Stomach (tissue), 8 donors: ENCODE measurements at regions not wholly inside any gene's neighbourhood (a gene's known extent, or its start where the extent isn't known, plus 50 kb on each side); places are given as distances from the start of the nearest gene placed in this dataset.

Experiments used
- DNase-seq, 2 donors: peaks; one replicate each; pipeline versions ENCODE4 v3.0.0 to v3.0.0-alpha.2; 2013 to 2019
- H3K27ac ChIP-seq, 5 donors: fragments of 200-600 bp in 4 of 5; sonication (generic) in 4 of 5; one replicate each; pipeline ENCODE4 v1.5.1; 2013 to 2019; ENCODE audit warnings: mild to moderate bottlenecking in 1 of 5, moderate library complexity in 1 of 5
- H3K27me3 ChIP-seq, 3 donors: fragments of 200-600 bp; sonication (generic); one replicate each; pipeline ENCODE4 v1.5.1; 2017 to 2019; ENCODE audit warnings: mixed run types in 1 of 3
- H3K36me3 ChIP-seq, 4 donors: fragments of 200-600 bp; sonication (generic); 1 replicate in 3 of 4; 2 replicates in 1 of 4; pipeline ENCODE4 v1.5.1; 2016 to 2019
- H3K4me1 ChIP-seq, 4 donors: fragments of 200-600 bp; sonication (generic); one replicate each; pipeline ENCODE4 v1.5.1; 2016 to 2019
- H3K4me3 ChIP-seq, 4 donors: fragments of 200-600 bp; sonication (generic) in 3 of 4; one replicate each; pipeline ENCODE4 v1.5.1; 2016 to 2019; ENCODE audit warnings: mild to moderate bottlenecking in 1 of 4
- H3K9me3 ChIP-seq, 4 donors: fragments of 200-600 bp; sonication (generic); one replicate each; pipeline ENCODE4 v1.5.1; 2016 to 2019
- EP300 ChIP-seq: sonication (generic); formaldehyde crosslinking; IDR thresholded peaks from one replicate; pipeline ENCODE4 v1.6.1; 2017; ENCODE audit warnings: antibody characterized with exemption
- POLR2A ChIP-seq, 4 donors: fragments of 450-650 bp; IDR thresholded peaks; one replicate each; pipeline ENCODE4 v1.6.1; 2016; ENCODE audit warnings: antibody characterized with exemption in 4 of 4, control low read depth in 2 of 4, mild to moderate bottlenecking in 1 of 4, moderate library complexity in 1 of 4
- POLR2AphosphoS5 ChIP-seq, 3 donors: sonication (generic); formaldehyde crosslinking; IDR thresholded peaks; one replicate each; pipeline ENCODE4 v1.6.1; 2016; ENCODE audit warnings: antibody characterized with exemption in 3 of 3
- WGBS, 5 donors: extraction: QIAGEN DNeasy Blood & Tissue Kit in 3 of 5; methylation state at CpG; one replicate each; pipeline versions ENCODE4 v1.1.5 to v1.1.7; 2013 to 2018; 5-methylcytosine and 5-hydroxymethylcytosine counted together
- intact Hi-C: fragments of 100-400 bp; cut with DNase I; formaldehyde crosslinking; loops from one replicate; pipeline ENCODE4 v1.15.1; 2023; ENCODE audit warnings: low total_unique reads
- TF ChIP-seq, protein P1 (sequence below), 7 experiments: fragments of 450-650 bp in 4 of 7; fragments of 200-600 bp in 3 of 7; sonication (generic) in 3 of 7; IDR thresholded peaks; one replicate each; pipeline ENCODE4 v1.5.1; 2016 to 2019; ENCODE audit warnings: antibody characterized with exemption in 7 of 7, control low read depth in 2 of 7, mild to moderate bottlenecking in 1 of 7
- donor health status: healthy with polysubstance abuse.
- donor health status: Bipolar disorder and iron deficiency.
- donor health status: healthy.

DNA sequence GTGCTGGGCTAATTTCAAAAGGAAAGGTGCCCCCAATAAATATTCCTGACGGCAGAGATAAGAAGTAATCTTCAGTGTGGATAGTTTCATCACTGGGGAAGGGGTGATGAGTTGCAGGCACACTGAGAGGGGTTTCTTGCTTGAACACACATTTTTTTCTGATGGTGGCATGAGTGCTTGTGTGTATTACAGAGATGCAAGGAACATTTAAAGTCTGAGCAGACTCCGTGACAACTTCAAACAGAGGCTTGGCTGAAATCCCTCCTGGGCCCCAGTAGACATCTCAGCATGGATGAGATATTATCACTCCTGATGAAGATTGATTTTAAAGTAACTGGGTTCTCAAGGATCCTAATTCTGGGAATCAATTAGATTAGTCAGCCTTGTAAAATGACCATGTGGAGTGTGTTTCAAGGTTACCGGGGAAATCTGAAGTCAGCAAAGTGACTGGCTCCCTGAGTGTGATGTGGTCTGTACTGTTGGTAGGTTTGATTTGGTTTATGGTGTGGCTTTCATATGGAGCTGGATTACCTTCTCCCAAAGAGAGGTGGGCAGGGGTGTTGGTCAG is 435.8 kb upstream of the EEF2KMT start:
- no peaks in the 10 kb centered on the region for H3K4me1 ChIP-seq
- DNase-seq = no peak
- 55 to 73% (median 60%) methylated on average over 3 of the region's 3 CpGs for WGBS, 5 donors

DNA sequence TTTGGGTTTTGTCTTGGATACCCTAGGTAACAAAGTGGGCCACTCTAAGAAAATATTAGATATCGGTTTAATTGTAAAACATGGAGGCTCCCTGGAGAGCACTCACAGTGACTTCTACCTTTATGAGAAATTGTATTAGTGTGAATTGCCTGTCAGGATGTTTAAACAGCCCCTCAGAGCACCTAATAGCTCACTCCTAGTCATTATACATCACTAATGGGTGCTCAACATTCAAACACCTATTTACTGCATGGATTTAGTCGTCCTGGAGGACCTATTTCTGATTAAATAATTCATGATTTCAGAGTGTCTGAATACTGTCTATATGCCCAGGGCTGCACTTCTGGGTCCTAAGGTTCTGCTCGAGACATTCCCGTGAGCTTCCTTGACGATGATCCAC is 430.2 kb upstream of the EEF2KMT start:
- Histone ChIP-seq H3K4me1 (peaks cover 0 to 4% (median 0%) of the 10 kb centered on the region in 4 donors), H3K9me3 (peaks cover 0 to 11% (median 1%) of the 10 kb centered on the region in 4 donors), H3K4me3 (no peak overlapping the region), H3K36me3 (no peaks in the 10 kb centered on the region), H3K27me3 (peaks cover 0 to 16% (median 0%) of the 10 kb centered on the region in 3 donors), H3K27ac (no peak overlapping the region)
- no peak for DNase-seq
- intact Hi-C loops = no loop called here
- 73 to 90% (median 84%) methylated on average over 5 of the region's 5 CpGs for WGBS, 5 donors
- TF ChIP-seq EP300 = no peak
- TF ChIP-seq, protein P1, sequence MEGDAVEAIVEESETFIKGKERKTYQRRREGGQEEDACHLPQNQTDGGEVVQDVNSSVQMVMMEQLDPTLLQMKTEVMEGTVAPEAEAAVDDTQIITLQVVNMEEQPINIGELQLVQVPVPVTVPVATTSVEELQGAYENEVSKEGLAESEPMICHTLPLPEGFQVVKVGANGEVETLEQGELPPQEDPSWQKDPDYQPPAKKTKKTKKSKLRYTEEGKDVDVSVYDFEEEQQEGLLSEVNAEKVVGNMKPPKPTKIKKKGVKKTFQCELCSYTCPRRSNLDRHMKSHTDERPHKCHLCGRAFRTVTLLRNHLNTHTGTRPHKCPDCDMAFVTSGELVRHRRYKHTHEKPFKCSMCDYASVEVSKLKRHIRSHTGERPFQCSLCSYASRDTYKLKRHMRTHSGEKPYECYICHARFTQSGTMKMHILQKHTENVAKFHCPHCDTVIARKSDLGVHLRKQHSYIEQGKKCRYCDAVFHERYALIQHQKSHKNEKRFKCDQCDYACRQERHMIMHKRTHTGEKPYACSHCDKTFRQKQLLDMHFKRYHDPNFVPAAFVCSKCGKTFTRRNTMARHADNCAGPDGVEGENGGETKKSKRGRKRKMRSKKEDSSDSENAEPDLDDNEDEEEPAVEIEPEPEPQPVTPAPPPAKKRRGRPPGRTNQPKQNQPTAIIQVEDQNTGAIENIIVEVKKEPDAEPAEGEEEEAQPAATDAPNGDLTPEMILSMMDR (IDR thresholded peaks at IDR 0.05) = no peak
- no peak for TF ChIP-seq POLR2AphosphoS5 (IDR thresholded peaks at IDR 0.05)

More for the DNA sequence above, 435.8 kb upstream of the EEF2KMT start:
- Histone ChIP-seq H3K27me3 (peaks cover 0 to 4% (median 0%) of the 10 kb centered on the region in 3 donors), H3K27ac (no peak overlapping the region), H3K4me3 (no peak overlapping the region), H3K9me3 (peaks cover 0 to 38% (median 17%) of the 10 kb centered on the region in 4 donors), H3K36me3 (no peaks in the 10 kb centered on the region)
- no peak for TF ChIP-seq EP300
- TF ChIP-seq, protein P1 (IDR thresholded peaks at IDR 0.05) = no peak
- TF ChIP-seq POLR2A (IDR thresholded peaks at IDR 0.05) = no peak
- no peak for TF ChIP-seq POLR2AphosphoS5 (IDR thresholded peaks at IDR 0.05)
- intact Hi-C loops = no loop called here

DNA sequence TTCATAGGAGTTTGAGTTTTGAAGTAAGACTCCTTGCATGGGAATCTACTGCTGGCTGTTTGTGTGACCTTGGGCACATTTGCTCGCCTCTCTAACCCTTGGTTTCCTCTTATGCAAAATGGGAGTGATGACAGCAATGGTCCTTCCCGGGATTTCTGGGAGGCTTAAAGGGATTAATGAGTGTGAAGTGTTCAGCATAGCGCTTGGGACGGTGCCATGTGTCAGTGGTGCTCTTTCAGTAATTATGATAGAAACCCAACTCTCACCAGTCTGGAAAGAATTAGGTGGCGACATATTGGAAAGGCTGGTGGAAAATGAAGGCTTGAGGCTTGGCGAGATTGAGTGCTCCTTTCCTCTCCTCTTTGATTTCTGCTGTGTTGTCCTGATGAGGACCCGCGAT is 429.2 kb upstream of the EEF2KMT start:
- peaks cover 0 to 10% (median 1%) of the 10 kb centered on the region in 4 donors for H3K9me3 ChIP-seq
- H3K36me3 ChIP-seq = no peaks in the 10 kb centered on the region
- no peak overlapping the region for H3K27ac ChIP-seq
- H3K4me1 ChIP-seq = peaks cover 0 to 4% (median 0%) of the 10 kb centered on the region in 4 donors
- 74 to 86% (median 80%) methylated on average over 8 of the region's 8 CpGs for WGBS, 5 donors
- peaks cover 0 to 13% (median 0%) of the 10 kb centered on the region in 3 donors for H3K27me3 ChIP-seq
- TF ChIP-seq POLR2AphosphoS5 (IDR thresholded peaks at IDR 0.05) = no peak
- TF ChIP-seq, protein P1 (IDR thresholded peaks at IDR 0.05) = no peak
- no peak for TF ChIP-seq POLR2A (IDR thresholded peaks at IDR 0.05)
- TF ChIP-seq EP300 = no peak
- DNase-seq = no peak
- intact Hi-C loops = no loop called here
- no peak overlapping the region for H3K4me3 ChIP-seq

DNA sequence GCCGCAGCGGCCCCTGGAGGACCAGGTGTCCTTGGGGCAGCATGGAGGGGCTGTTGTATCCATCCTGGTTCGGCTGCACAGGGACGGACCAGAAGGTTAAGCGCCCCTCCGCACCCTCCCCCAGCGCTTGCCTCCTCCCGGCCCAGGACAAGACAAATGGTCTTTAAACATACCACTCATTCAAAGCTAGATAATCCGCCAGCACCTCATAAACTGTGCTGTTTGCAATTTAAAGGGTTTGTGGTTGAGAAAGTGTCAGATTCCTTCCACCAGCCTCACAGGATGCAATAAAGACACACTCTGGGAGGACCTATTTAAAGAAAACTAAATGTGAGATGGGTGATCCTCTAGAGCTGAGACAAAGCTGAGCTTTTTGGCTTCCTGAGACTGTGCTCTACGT is 426.2 kb upstream of the EEF2KMT start:
- intact Hi-C loops = no loop called here
- peaks cover 0 to 4% (median 0%) of the 10 kb centered on the region in 4 donors for H3K4me1 ChIP-seq
- no peak for DNase-seq
- 13 to 17% (median 15%) methylated on average over 10 of the region's 10 CpGs for WGBS, 5 donors
- H3K36me3 ChIP-seq = no peaks in the 10 kb centered on the region
- no peak overlapping the region for H3K4me3 ChIP-seq
- TF ChIP-seq POLR2A (IDR thresholded peaks at IDR 0.05) (no peak), EP300 (no peak), POLR2AphosphoS5 (IDR thresholded peaks at IDR 0.05) (no peak)
- TF ChIP-seq, protein P1 (IDR thresholded peaks at IDR 0.05) = no peak
- H3K27ac ChIP-seq = no peak overlapping the region
- peaks cover 0 to 3% (median 0%) of the 10 kb centered on the region in 4 donors for H3K9me3 ChIP-seq
- H3K27me3 ChIP-seq = peaks cover 0 to 12% (median 0%) of the 10 kb centered on the region in 3 donors
